ENCODE measurements at regions not wholly inside any gene's neighbourhood (a gene's known extent, or its start where the extent isn't known, plus 50 kb on each side); places are given as distances from the start of the nearest gene placed in this dataset.
A peak's percentile ranks its signal among the peaks of the same experiment; 100 is the strongest.

- DNase-seq (ENCODE audit: low spot score): no peak
These were observed 100.6 kb upstream of the KCNJ15 start for GRCh38 chr21:38156200-38156599.

- peak; percentile 45 for DNase-seq (ENCODE audit: low spot score)
These were observed 97.4 kb upstream of the KCNJ15 start for GRCh38 chr21:38159355-38159754.

- no peak for DNase-seq (ENCODE audit: low spot score)
These were observed 91.2 kb upstream of the KCNJ15 start for GRCh38 chr21:38165466-38166172.

GRCh38 chr21:38166173-38166535 lies 90.6 kb upstream of the KCNJ15 start:
- DNase-seq (ENCODE audit: low spot score): no peak

GRCh38 chr21:38167345-38167744 lies 89.4 kb upstream of the KCNJ15 start:
- DNase-seq (ENCODE audit: low spot score): no peak

GRCh38 chr21:38170283-38170682 lies 86.5 kb upstream of the KCNJ15 start:
- no peak for DNase-seq (ENCODE audit: low spot score)

- no peak for DNase-seq (ENCODE audit: low spot score)
These were observed 85.8 kb upstream of the KCNJ15 start for GRCh38 chr21:38170704-38171682.

- DNase-seq (ENCODE audit: low spot score): peak; percentile 21
These were observed 85.0 kb upstream of the KCNJ15 start for GRCh38 chr21:38171723-38172344.

GRCh38 chr21:38173276-38174035 lies 83.3 kb upstream of the KCNJ15 start:
- DNase-seq (ENCODE audit: low spot score): no peak

GRCh38 chr21:38175306-38175705 lies 81.5 kb upstream of the KCNJ15 start:
- DNase-seq (ENCODE audit: low spot score): no peak

GRCh38 chr21:38177919-38178652 lies 78.7 kb upstream of the KCNJ15 start:
- DNase-seq (ENCODE audit: low spot score): no peak

- DNase-seq (ENCODE audit: low spot score): no peak
These were observed 77.9 kb upstream of the KCNJ15 start for GRCh38 chr21:38178653-38179470.

- DNase-seq (ENCODE audit: low spot score): no peak
These were observed 77.3 kb upstream of the KCNJ15 start for GRCh38 chr21:38179511-38179910.

- DNase-seq (ENCODE audit: low spot score): no peak
These were observed 75.7 kb upstream of the KCNJ15 start for GRCh38 chr21:38181096-38181495.

- no peak for DNase-seq (ENCODE audit: low spot score)
These were observed 74.3 kb upstream of the KCNJ15 start for GRCh38 chr21:38182370-38182985.

- DNase-seq (ENCODE audit: low spot score): no peak
These were observed 72.8 kb upstream of the KCNJ15 start for GRCh38 chr21:38183961-38184360.

- no peak for DNase-seq (ENCODE audit: low spot score)
These were observed 70.0 kb upstream of the KCNJ15 start for GRCh38 chr21:38186661-38187270.

GRCh38 chr21:38188037-38188436 lies 68.8 kb upstream of the KCNJ15 start:
- no peak for DNase-seq (ENCODE audit: low spot score)

GRCh38 chr21:38196036-38196435 lies 60.8 kb upstream of the KCNJ15 start:
- DNase-seq (ENCODE audit: low spot score): no peak

- no peak for DNase-seq (ENCODE audit: low spot score)
These were observed 54.0 kb upstream of the KCNJ15 start for GRCh38 chr21:38202811-38203210.
